ENCODE measurements at regions not wholly inside any gene's neighbourhood (a gene's known extent, or its start where the extent isn't known, plus 50 kb on each side); places are given as distances from the start of the nearest gene placed in this dataset.

GRCh38 chr3:40997711-40998519, 201.4 kb upstream of the CTNNB1 start:
- DNase-seq, result no peak

GRCh38 chr3:40999682-41000081, 199.6 kb upstream of the CTNNB1 start:
- DNase-seq, result no peak

- DNase-seq, result no peak
These were observed 198.8 kb upstream of the CTNNB1 start for GRCh38 chr3:41000471-41000870.

GRCh38 chr3:41001556-41001955, 197.7 kb upstream of the CTNNB1 start:
- DNase-seq, result no peak

GRCh38 chr3:41002104-41002503, 197.2 kb upstream of the CTNNB1 start:
- no peak for DNase-seq

GRCh38 chr3:41007399-41007798, 191.9 kb upstream of the CTNNB1 start:
- DNase-seq, result no peak

GRCh38 chr3:41011854-41012253, 187.5 kb upstream of the CTNNB1 start:
- no peak for DNase-seq

GRCh38 chr3:41018855-41019254, 180.4 kb upstream of the CTNNB1 start:
- no peak for DNase-seq

GRCh38 chr3:41024031-41024836, 175.1 kb upstream of the CTNNB1 start:
- no peak for DNase-seq

- no peak for DNase-seq
These were observed 172.7 kb upstream of the CTNNB1 start for GRCh38 chr3:41026394-41027177.

GRCh38 chr3:41029356-41029755, 169.9 kb upstream of the CTNNB1 start:
- DNase-seq, result no peak

- no peak for DNase-seq
These were observed 169.1 kb upstream of the CTNNB1 start for GRCh38 chr3:41030220-41030619.

GRCh38 chr3:41031401-41031800, 167.9 kb upstream of the CTNNB1 start:
- DNase-seq, result no peak

- DNase-seq, result no peak
These were observed 165.3 kb upstream of the CTNNB1 start for GRCh38 chr3:41033956-41034519.

GRCh38 chr3:41035456-41036022, 163.8 kb upstream of the CTNNB1 start:
- no peak for DNase-seq

- no peak for DNase-seq
These were observed 161.5 kb upstream of the CTNNB1 start for GRCh38 chr3:41037651-41038334.

GRCh38 chr3:41040256-41040655, 159.0 kb upstream of the CTNNB1 start:
- no peak for DNase-seq

- DNase-seq, result no peak
These were observed 157.8 kb upstream of the CTNNB1 start for GRCh38 chr3:41041462-41041861.

GRCh38 chr3:41041899-41042298, 157.4 kb upstream of the CTNNB1 start:
- no peak for DNase-seq

GRCh38 chr3:41044523-41044922, 154.8 kb upstream of the CTNNB1 start:
- no peak for DNase-seq

GRCh38 chr3:41045491-41045890, 153.8 kb upstream of the CTNNB1 start:
- no peak for DNase-seq

- DNase-seq, result no peak
These were observed 149.2 kb upstream of the CTNNB1 start for GRCh38 chr3:41050144-41050543.

Measured in activated CD4-positive, alpha-beta T cell treated with anti-CD3 and anti-CD28 coated beads, Interleukin-2, amount 50 U/mL, for 16 hours (primary cell).